Liver (tissue), 8 donors: ENCODE measurements at regions not wholly inside any gene's neighbourhood (a gene's known extent, or its start where the extent isn't known, plus 50 kb on each side); places are given as distances from the start of the nearest gene placed in this dataset.

Source experiments
- DNase-seq: peaks from one replicate; pipeline ENCODE4 v3.0.0-alpha.2; 2017; ENCODE audit warnings: low spot score
- H3K27ac ChIP-seq, 2 donors: one replicate each; pipeline ENCODE4 v1.7.0; 2013; ENCODE audit warnings: inconsistent platforms in 2 of 2, low read length in 2 of 2, control low read depth in 1 of 2, low read depth in 1 of 2, mild to moderate bottlenecking in 1 of 2
- H3K27me3 ChIP-seq, 4 donors: one replicate each; pipeline versions ENCODE4 v1.6.1 to v1.7.0; 2013; ENCODE audit warnings: low read length in 3 of 4, inconsistent platforms in 1 of 4, mild to moderate bottlenecking in 1 of 4, moderate library complexity in 1 of 4; ENCODE audit not compliant: control insufficient read depth in 4 of 4, insufficient read depth in 4 of 4
- H3K36me3 ChIP-seq, 4 donors: one replicate each; pipeline versions ENCODE4 v1.6.1 to v1.7.0; 2013; ENCODE audit warnings: low read length in 3 of 4, mild to moderate bottlenecking in 3 of 4, low read depth in 1 of 4, moderate library complexity in 1 of 4; ENCODE audit not compliant: control insufficient read depth in 4 of 4, insufficient read depth in 3 of 4
- H3K4me1 ChIP-seq, 4 donors: one replicate each; pipeline versions ENCODE4 v1.6.1 to v1.7.0; 2013; ENCODE audit warnings: low read length in 3 of 4, mild to moderate bottlenecking in 3 of 4, moderate library complexity in 1 of 4; ENCODE audit not compliant: control insufficient read depth in 4 of 4, insufficient read depth in 4 of 4
- H3K4me3 ChIP-seq, 3 donors: one replicate each; pipeline versions ENCODE4 v1.6.1 to v1.7.0; 2013; ENCODE audit warnings: low read length in 3 of 3, control low read depth in 1 of 3, low read depth in 1 of 3, mild to moderate bottlenecking in 1 of 3
- H3K9ac ChIP-seq, 2 donors: one replicate each; pipeline ENCODE4 v1.7.0; 2013; ENCODE audit warnings: low read length in 2 of 2, mild to moderate bottlenecking in 2 of 2, moderate library complexity in 2 of 2, control low read depth in 1 of 2, low read depth in 1 of 2
- H3K9me3 ChIP-seq, 4 donors: one replicate each; pipeline versions ENCODE4 v1.6.1 to v1.7.0; 2013; ENCODE audit warnings: low read length in 3 of 4; ENCODE audit not compliant: control insufficient read depth in 4 of 4
- ATF3 ChIP-seq: IDR thresholded peaks from 2 replicates; pipeline ENCODE4 v1.6.1; 2016; ENCODE audit warnings: antibody characterized with exemption
- CTCF ChIP-seq: fragments of 150-350 bp; IDR thresholded peaks from 2 replicates; pipeline ENCODE4 v1.5.1; 2017; ENCODE audit warnings: improper control_type of control experiment, low read depth, low read length; ENCODE audit not compliant: missing input control
- EGR1 ChIP-seq, 2 donors: IDR thresholded peaks; 2 replicates each; pipeline ENCODE4 v1.6.1; 2016 to 2018; ENCODE audit warnings: antibody characterized with exemption in 2 of 2, low read depth in 2 of 2
- FOXA1 ChIP-seq: IDR thresholded peaks from 2 replicates; pipeline ENCODE4 v1.6.1; 2016; ENCODE audit warnings: antibody characterized with exemption
- FOXA2 ChIP-seq: IDR thresholded peaks from 2 replicates; pipeline ENCODE4 v1.6.1; 2016; ENCODE audit warnings: antibody characterized with exemption
- GABPA ChIP-seq, 2 donors: IDR thresholded peaks in 1 of 2; conservative IDR thresholded peaks in 1 of 2; 2 replicates each; pipeline ENCODE4 v1.6.1; 2016; ENCODE audit warnings: antibody characterized with exemption in 2 of 2, mild to moderate bottlenecking in 1 of 2, moderate library complexity in 1 of 2
- HNF4A ChIP-seq, 2 donors: conservative IDR thresholded peaks; 2 replicates each; pipeline ENCODE4 v1.6.1; 2016; ENCODE audit warnings: antibody characterized with exemption in 2 of 2, mild to moderate bottlenecking in 2 of 2
- HNF4G ChIP-seq: IDR thresholded peaks from 2 replicates; pipeline ENCODE4 v1.6.1; 2016; ENCODE audit warnings: antibody characterized with exemption
- JUND ChIP-seq, 2 donors: IDR thresholded peaks; 2 replicates each; pipeline ENCODE4 v1.6.1; 2016; ENCODE audit warnings: antibody characterized with exemption in 2 of 2
- MAX ChIP-seq: IDR thresholded peaks from 2 replicates; pipeline ENCODE4 v1.6.1; 2016; ENCODE audit warnings: antibody characterized with exemption
- NR2F2 ChIP-seq: IDR thresholded peaks from 2 replicates; pipeline ENCODE4 v1.6.1; 2016; ENCODE audit warnings: antibody characterized with exemption
- RAD21 ChIP-seq, 2 donors: IDR thresholded peaks; 2 replicates each; pipeline ENCODE4 v1.6.1; 2016; ENCODE audit warnings: antibody characterized with exemption in 2 of 2, mild to moderate bottlenecking in 2 of 2
- REST ChIP-seq: IDR thresholded peaks from 2 replicates; pipeline ENCODE4 v1.6.1; 2016; ENCODE audit warnings: antibody characterized with exemption, mild to moderate bottlenecking
- RXRA ChIP-seq, 2 donors: IDR thresholded peaks; 2 replicates each; pipeline ENCODE4 v1.6.1; 2017 to 2018; ENCODE audit warnings: antibody characterized with exemption in 2 of 2, mild to moderate bottlenecking in 1 of 2
- SP1 ChIP-seq: IDR thresholded peaks from 2 replicates; pipeline ENCODE4 v1.6.1; 2018; ENCODE audit warnings: antibody characterized with exemption, mild to moderate bottlenecking
- ZBTB33 ChIP-seq: IDR thresholded peaks from 2 replicates; pipeline ENCODE4 v1.6.1; 2016; ENCODE audit warnings: antibody characterized with exemption
- WGBS: extraction: QIAGEN DNeasy Blood & Tissue Kit; methylation state at CpG from one replicate; pipeline ENCODE4 v1.1.7; 2013; 5-methylcytosine and 5-hydroxymethylcytosine counted together
- donor health status: healthy.
- donor health status: healthy.
- donor health status: healthy.
- donor health status: healthy.
- donor health status: healthy.

GRCh38 chr19:13693889-13694288, 70.4 kb upstream of the MRI1 start:
- no peak overlapping the region for H3K27ac ChIP-seq
- 57% methylated on average over 4 of the region's 4 CpGs for WGBS

More at GRCh38 chr19:13693889-13694288, 70.4 kb upstream of the MRI1 start:
- peaks cover 0 to 3% (median 2%) of the 10 kb centered on the region in 4 donors for H3K9me3 ChIP-seq
- DNase-seq: no peak
- H3K27me3 ChIP-seq: no peaks in the 10 kb centered on the region
- H3K4me1 ChIP-seq: no peaks in the 10 kb centered on the region
- no peak overlapping the region for H3K4me3 ChIP-seq
- H3K36me3 ChIP-seq: no peaks in the 10 kb centered on the region
- TF ChIP-seq CTCF (no peak), REST (no peak), FOXA1 (no peak), SP1 (no peak), NR2F2 (no peak), EGR1 (IDR thresholded peaks at IDR 0.05; ENCODE audit: low read depth in 2 of 2) (no peak), RXRA (IDR thresholded peaks at IDR 0.05) (no peak), ATF3 (no peak), JUND (IDR thresholded peaks at IDR 0.05) (no peak), HNF4G (no peak), HNF4A (conservative IDR thresholded peaks at IDR 0.05) (no peak), MAX (no peak), ZBTB33 (no peak), GABPA (IDR thresholded peaks at IDR 0.05 in 1 of 2, conservative IDR thresholded peaks at IDR 0.05 in 1 of 2) (no peak), RAD21 (IDR thresholded peaks at IDR 0.05) (no peak), FOXA2 (no peak)
- H3K9ac ChIP-seq: no peak overlapping the region
